GM23338 (cell line): ENCODE measurements at regions not wholly inside any gene's neighbourhood (a gene's known extent, or its start where the extent isn't known, plus 50 kb on each side); places are given as distances from the start of the nearest gene placed in this dataset.

Experiments
- ATAC-seq: fragments of 200-7000 bp; cut with Tn5 transposase; 3 replicates; pipeline ENCODE4 v1.9.1; 2020
- DNase-seq: peaks from one replicate; pipeline ENCODE4 v3.0.0-alpha.2; 2015; ENCODE audit warnings: low spot score
- H2AFZ ChIP-seq: fragments of 200-600 bp; sonication (generic); 2 replicates; pipeline ENCODE4 v1.8.0; 2016; ENCODE audit warnings: antibody characterized with exemption, mild to moderate bottlenecking, moderate library complexity
- H3F3A ChIP-seq: fragments of 200-600 bp; sonication (generic); replicated peaks from 2 replicates; pipeline ENCODE4 v1.8.0; 2017; ENCODE audit warnings: antibody characterized with exemption, mixed run types, low read depth
- H3K27ac ChIP-seq: fragments of 200-600 bp; sonication (generic); 2 replicates; pipeline ENCODE4 v1.6.1; 2016; ENCODE audit warnings: low read depth
- H3K27me3 ChIP-seq: fragments of 200-600 bp; sonication (generic); 2 replicates; pipeline ENCODE4 v1.8.0; 2016; ENCODE audit warnings: mild to moderate bottlenecking, mixed run types, moderate library complexity; ENCODE audit not compliant: insufficient read depth
- H3K36me3 ChIP-seq: fragments of 200-600 bp; sonication (generic); 2 replicates; pipeline ENCODE4 v1.8.0; 2016; ENCODE audit warnings: mild to moderate bottlenecking; ENCODE audit not compliant: insufficient read depth
- H3K4me1 ChIP-seq: fragments of 200-600 bp; sonication (generic); 2 replicates; pipeline ENCODE4 v1.8.0; 2016; ENCODE audit warnings: mild to moderate bottlenecking, moderate library complexity; ENCODE audit not compliant: insufficient read depth
- H3K4me2 ChIP-seq: fragments of 200-600 bp; sonication (generic); 2 replicates; pipeline ENCODE4 v1.7.1; 2017; ENCODE audit warnings: mixed run types
- H3K4me3 ChIP-seq: fragments of 200-600 bp; sonication (generic); 2 replicates; pipeline ENCODE4 v1.6.1; 2016; ENCODE audit warnings: mixed run types
- H3K79me2 ChIP-seq: fragments of 200-600 bp; sonication (generic); replicated peaks from 2 replicates; pipeline ENCODE4 v1.8.0; 2017; ENCODE audit warnings: mild to moderate bottlenecking; ENCODE audit not compliant: insufficient read depth
- H3K9me2 ChIP-seq: fragments of 200-600 bp; sonication (generic); 2 replicates; pipeline ENCODE4 v1.8.0; 2017; ENCODE audit not compliant: insufficient read depth
- H4K20me1 ChIP-seq: fragments of 200-600 bp; sonication (generic); replicated peaks from 2 replicates; pipeline ENCODE4 v1.8.0; 2017; ENCODE audit warnings: mild to moderate bottlenecking; ENCODE audit not compliant: insufficient read depth
- H3K27ac Mint-ChIP-seq: 2 replicates; pipeline ENCODE4 v1.8.0; 2020; ENCODE audit warnings: inconsistent platforms, mild to moderate bottlenecking, moderate library complexity, mixed read lengths
- H3K27me3 Mint-ChIP-seq: 3 replicates; pipeline ENCODE4 v1.8.0; 2022; ENCODE audit warnings: low read depth, mild to moderate bottlenecking, moderate library complexity, mixed read lengths, inconsistent platforms; ENCODE audit not compliant: insufficient read depth, poor library complexity
- H3K36me3 Mint-ChIP-seq: 3 replicates; pipeline ENCODE4 v1.8.0; 2021; ENCODE audit warnings: low read depth, mild to moderate bottlenecking, inconsistent platforms, moderate library complexity, mixed read lengths
- H3K4me1 Mint-ChIP-seq: 3 replicates; pipeline ENCODE4 v1.8.0; 2020; ENCODE audit warnings: mild to moderate bottlenecking, inconsistent platforms, mixed read lengths
- H3K4me3 Mint-ChIP-seq: 3 replicates; pipeline ENCODE4 v1.8.0; 2021; ENCODE audit warnings: moderate library complexity, mild to moderate bottlenecking, inconsistent platforms, mixed read lengths
- H3K9me3 Mint-ChIP-seq: 3 replicates; pipeline ENCODE4 v1.8.0; 2020; ENCODE audit warnings: moderate library complexity, mild to moderate bottlenecking, inconsistent platforms, mixed read lengths
- CREB1 ChIP-seq: fragments of 250-450 bp; sonication (Bioruptor Pico); IDR thresholded peaks from 2 replicates; pipeline ENCODE4 v1.5.0; 2020; ENCODE audit warnings: low read depth, mild to moderate bottlenecking, moderate library complexity
- CTCF ChIP-seq, 2 experiments: fragments of 200-600 bp in 1 of 2; sonication (generic) in 1 of 2; conservative IDR thresholded peaks; 2 replicates each; pipeline versions ENCODE4 v1.5.1 to v1.6.1; 2016 to 2017; ENCODE audit warnings: antibody characterized with exemption in 2 of 2, low read depth in 2 of 2, mild to moderate bottlenecking in 2 of 2, moderate library complexity in 1 of 2
- ETS1 ChIP-seq: IDR thresholded peaks from 2 replicates; pipeline ENCODE4 v1.6.1; 2016; ENCODE audit warnings: antibody characterized with exemption
- EZH2 ChIP-seq: fragments of 200-600 bp; sonication (generic); IDR thresholded peaks from one replicate; pipeline ENCODE4 v1.8.0; 2017; ENCODE audit warnings: antibody characterized with exemption, mild to moderate bottlenecking, low read depth; ENCODE audit not compliant: unreplicated experiment
- EZH2phosphoT487 ChIP-seq: fragments of 200-600 bp; sonication (generic); IDR thresholded peaks from one replicate; pipeline ENCODE4 v1.8.1; 2018; ENCODE audit warnings: antibody characterized with exemption; ENCODE audit not compliant: unreplicated experiment
- JUNB ChIP-seq: IDR thresholded peaks from one replicate; pipeline ENCODE4 v1.6.1; 2016; ENCODE audit warnings: antibody characterized with exemption; ENCODE audit not compliant: unreplicated experiment
- NANOG ChIP-seq: IDR thresholded peaks from 2 replicates; pipeline ENCODE4 v1.6.1; 2016; ENCODE audit warnings: antibody characterized with exemption, borderline replicate concordance
- POLR2AphosphoS5 ChIP-seq: IDR thresholded peaks from 2 replicates; pipeline ENCODE4 v1.6.1; 2016; ENCODE audit warnings: antibody characterized with exemption, low read depth
- REST ChIP-seq: IDR thresholded peaks from one replicate; pipeline ENCODE4 v1.6.1; 2018; ENCODE audit warnings: antibody characterized with exemption; ENCODE audit not compliant: unreplicated experiment
- STAT1 ChIP-seq: IDR thresholded peaks from one replicate; pipeline ENCODE4 v1.6.1; 2016; ENCODE audit warnings: antibody characterized with exemption; ENCODE audit not compliant: unreplicated experiment
- ZNF114 ChIP-seq: fragments of 250-450 bp; sonication (Bioruptor Pico); IDR thresholded peaks from 2 replicates; pipeline ENCODE4 v1.5.0; 2020; ENCODE audit warnings: mild to moderate bottlenecking, moderate library complexity
- ZNF331 ChIP-seq: fragments of 250-450 bp; sonication (Bioruptor Pico); IDR thresholded peaks from 2 replicates; pipeline ENCODE4 v1.5.0; 2020; ENCODE audit warnings: low read depth, mild to moderate bottlenecking, moderate library complexity
- ZNF462 ChIP-seq: fragments of 250-450 bp; sonication (Bioruptor Pico); IDR thresholded peaks from 2 replicates; pipeline ENCODE4 v1.5.0; 2020; ENCODE audit warnings: mild to moderate bottlenecking, moderate library complexity

GRCh38 chr4:22196551-22196950 is 248.0 kb upstream of the KCNIP4 start:
- Histone ChIP-seq H3K79me2 (no peaks in the 10 kb centered on the region), H2AFZ (no peak overlapping the region), H3K4me2 (no peak overlapping the region), H3K36me3 (no peaks in the 10 kb centered on the region), H3F3A (no peaks in the 10 kb centered on the region), H3K27ac (no peak overlapping the region), H3K4me3 (no peak overlapping the region), H4K20me1 (no peaks in the 10 kb centered on the region), H3K4me1 (peaks cover 13% of the 10 kb centered on the region), H3K27me3 (no peaks in the 10 kb centered on the region), H3K9me2 (no peaks in the 10 kb centered on the region)
- no peak overlapping the region for H3K27ac Mint-ChIP-seq
- DNase-seq (no peak), ATAC-seq (no peak)
- H3K36me3 Mint-ChIP-seq, result no peaks in the 10 kb centered on the region
- TF ChIP-seq ZNF114 (CRISPR knock-in tag), result no peak
- TF ChIP-seq CREB1 (CRISPR knock-in tag), result no peak
- no peak for TF ChIP-seq NANOG
- no peak for TF ChIP-seq EZH2phosphoT487
- TF ChIP-seq REST, result no peak
- TF ChIP-seq JUNB, result no peak
- no peak for TF ChIP-seq CTCF (conservative IDR thresholded peaks at IDR 0.05; ENCODE audit: low read depth in 2 of 2)
- no peak for TF ChIP-seq EZH2
- no peak for TF ChIP-seq ETS1
- no peak for TF ChIP-seq ZNF331
- no peak for TF ChIP-seq ZNF462
- TF ChIP-seq STAT1, result no peak
- TF ChIP-seq POLR2AphosphoS5, result no peak
- H3K4me3 Mint-ChIP-seq, result no peak overlapping the region
- peaks cover 19% of the 10 kb centered on the region for H3K4me1 Mint-ChIP-seq
- peaks cover 2% of the 10 kb centered on the region; the same call in 1 of the 3 replicates for H3K9me3 Mint-ChIP-seq
- H3K27me3 Mint-ChIP-seq, result no peaks in the 10 kb centered on the region
